ENCODE measurements at regions not wholly inside any gene's neighbourhood (a gene's known extent, or its start where the extent isn't known, plus 50 kb on each side); places are given as distances from the start of the nearest gene placed in this dataset.

GRCh38 chr1:47562147-47562546, 124.3 kb downstream of the FOXD2 start:
- no peaks in the 10 kb centered on the region for H3K9me3 ChIP-seq (ENCODE audit: insufficient read depth, low read depth)
- CTCF ChIA-PET: no interaction called here
- H3K27ac ChIP-seq: peak overlapping the region; percentile 76

GRCh38 chr1:47562799-47563198, 125.0 kb downstream of the FOXD2 start:
- Histone ChIP-seq H3K4me2 (no peak overlapping the region), H2AFZ (no peak overlapping the region), H3K9me3 (ENCODE audit: insufficient read depth, low read depth) (no peaks in the 10 kb centered on the region), H3K79me2 (ENCODE audit: low read depth) (no peaks in the 10 kb centered on the region), H3K4me1 (replicated peaks; ENCODE audit: insufficient read depth) (peaks cover 62% of the 10 kb centered on the region), H3K36me3 (ENCODE audit: low read depth) (no peaks in the 10 kb centered on the region), H3K9me2 (ENCODE audit: insufficient read depth) (no peaks in the 10 kb centered on the region), H3K27me3 (ENCODE audit: insufficient read depth, low read depth) (no peaks in the 10 kb centered on the region), H3K4me3 (no peak overlapping the region), H3K27ac (peak overlapping the region; percentile 76; the same call in 1 of the 2 replicates), H4K20me1 (ENCODE audit: insufficient read depth) (no peaks in the 10 kb centered on the region), H3F3A (ENCODE audit: insufficient read depth, low read depth) (peaks cover 29% of the 10 kb centered on the region)
- CTCF ChIA-PET: no interaction called here
- POLR2A ChIA-PET (ENCODE audit: unreplicated experiment): no interaction called here
- DNase-seq: no peak
- no TSS peak for BruUV-seq (replicated peaks)
- TF ChIP-seq EZH2 (IDR thresholded peaks at IDR 0.05; ENCODE audit: low read depth) (no peak), CTCF (conservative IDR thresholded peaks at IDR 0.05) (no peak)
- intact Hi-C loops (cut with micrococcal nuclease; ENCODE audit: unreplicated experiment): no loop called here

More at GRCh38 chr1:47562147-47562546, 124.3 kb downstream of the FOXD2 start:
- H3K9me2 ChIP-seq (ENCODE audit: insufficient read depth): no peaks in the 10 kb centered on the region
- peaks cover 36% of the 10 kb centered on the region for H3F3A ChIP-seq (ENCODE audit: insufficient read depth, low read depth)
- H3K4me3 ChIP-seq: no peak overlapping the region
- no peaks in the 10 kb centered on the region for H4K20me1 ChIP-seq (ENCODE audit: insufficient read depth)
- H3K4me2 ChIP-seq: peak overlapping the region; percentile 71
- no peaks in the 10 kb centered on the region for H3K27me3 ChIP-seq (ENCODE audit: insufficient read depth, low read depth)
- intact Hi-C loops (cut with micrococcal nuclease; ENCODE audit: unreplicated experiment): no loop called here
- TF ChIP-seq CTCF (conservative IDR thresholded peaks at IDR 0.05) (no peak), EZH2 (IDR thresholded peaks at IDR 0.05; ENCODE audit: low read depth) (no peak)
- DNase-seq: no peak
- H2AFZ ChIP-seq: no peak overlapping the region
- BruUV-seq (replicated peaks): no TSS peak
- no peaks in the 10 kb centered on the region for H3K79me2 ChIP-seq (ENCODE audit: low read depth)
- H3K4me1 ChIP-seq (replicated peaks; ENCODE audit: insufficient read depth): peaks cover 69% of the 10 kb centered on the region
- no peaks in the 10 kb centered on the region for H3K36me3 ChIP-seq (ENCODE audit: low read depth)
- POLR2A ChIA-PET (ENCODE audit: unreplicated experiment): no interaction called here

- Histone ChIP-seq H3K4me3 (no peak overlapping the region), H3K79me2 (ENCODE audit: low read depth) (no peaks in the 10 kb centered on the region), H3K27me3 (ENCODE audit: insufficient read depth, low read depth) (no peaks in the 10 kb centered on the region), H3K9me2 (ENCODE audit: insufficient read depth) (no peaks in the 10 kb centered on the region), H3F3A (ENCODE audit: insufficient read depth, low read depth) (peaks cover 26% of the 10 kb centered on the region), H2AFZ (no peak overlapping the region), H4K20me1 (ENCODE audit: insufficient read depth) (no peaks in the 10 kb centered on the region), H3K9me3 (ENCODE audit: insufficient read depth, low read depth) (no peaks in the 10 kb centered on the region), H3K4me2 (no peak overlapping the region), H3K36me3 (ENCODE audit: low read depth) (no peaks in the 10 kb centered on the region), H3K4me1 (replicated peaks; ENCODE audit: insufficient read depth) (peaks cover 58% of the 10 kb centered on the region), H3K27ac (no peak overlapping the region)
- intact Hi-C loops (cut with micrococcal nuclease; ENCODE audit: unreplicated experiment): no loop called here
- POLR2A ChIA-PET (ENCODE audit: unreplicated experiment): no interaction called here
- no TSS peak for BruUV-seq (replicated peaks)
- DNase-seq: no peak
- CTCF ChIA-PET: no interaction called here
- TF ChIP-seq CTCF (conservative IDR thresholded peaks at IDR 0.05) (no peak), EZH2 (IDR thresholded peaks at IDR 0.05; ENCODE audit: low read depth) (no peak)
These were observed 125.4 kb downstream of the FOXD2 start for GRCh38 chr1:47563201-47563600.
